ENCODE measurements at regions not wholly inside any gene's neighbourhood (a gene's known extent, or its start where the extent isn't known, plus 50 kb on each side); places are given as distances from the start of the nearest gene placed in this dataset.
"Not testable (repeated sequence)": the region's sequence is repeated elsewhere in the genome, so short reads cannot be mapped to it uniquely, and the experiment has no call there.

DNA sequence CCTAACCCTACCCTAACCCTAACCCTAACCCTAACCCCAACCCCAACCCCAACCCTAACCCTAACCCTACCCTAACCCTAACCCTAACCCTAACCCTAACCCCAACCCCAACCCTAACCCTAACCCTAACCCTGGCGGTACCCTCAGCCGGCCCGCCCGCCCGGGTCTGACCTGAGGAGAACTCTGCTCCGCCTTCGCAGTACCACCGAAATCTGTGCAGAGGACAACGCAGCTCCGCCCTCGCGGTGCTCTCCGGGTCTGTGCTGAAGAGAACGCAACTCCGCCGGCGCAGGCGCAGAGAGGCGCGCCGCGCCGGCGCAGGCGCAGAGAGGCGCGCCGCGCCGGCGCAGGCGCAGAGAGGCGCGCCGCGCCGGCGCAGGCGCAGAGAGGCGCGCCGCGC, 56.1 kb upstream of the IQSEC3 start:
- not testable (repeated sequence) for DNase-seq (ENCODE audit: low spot score)

DNA sequence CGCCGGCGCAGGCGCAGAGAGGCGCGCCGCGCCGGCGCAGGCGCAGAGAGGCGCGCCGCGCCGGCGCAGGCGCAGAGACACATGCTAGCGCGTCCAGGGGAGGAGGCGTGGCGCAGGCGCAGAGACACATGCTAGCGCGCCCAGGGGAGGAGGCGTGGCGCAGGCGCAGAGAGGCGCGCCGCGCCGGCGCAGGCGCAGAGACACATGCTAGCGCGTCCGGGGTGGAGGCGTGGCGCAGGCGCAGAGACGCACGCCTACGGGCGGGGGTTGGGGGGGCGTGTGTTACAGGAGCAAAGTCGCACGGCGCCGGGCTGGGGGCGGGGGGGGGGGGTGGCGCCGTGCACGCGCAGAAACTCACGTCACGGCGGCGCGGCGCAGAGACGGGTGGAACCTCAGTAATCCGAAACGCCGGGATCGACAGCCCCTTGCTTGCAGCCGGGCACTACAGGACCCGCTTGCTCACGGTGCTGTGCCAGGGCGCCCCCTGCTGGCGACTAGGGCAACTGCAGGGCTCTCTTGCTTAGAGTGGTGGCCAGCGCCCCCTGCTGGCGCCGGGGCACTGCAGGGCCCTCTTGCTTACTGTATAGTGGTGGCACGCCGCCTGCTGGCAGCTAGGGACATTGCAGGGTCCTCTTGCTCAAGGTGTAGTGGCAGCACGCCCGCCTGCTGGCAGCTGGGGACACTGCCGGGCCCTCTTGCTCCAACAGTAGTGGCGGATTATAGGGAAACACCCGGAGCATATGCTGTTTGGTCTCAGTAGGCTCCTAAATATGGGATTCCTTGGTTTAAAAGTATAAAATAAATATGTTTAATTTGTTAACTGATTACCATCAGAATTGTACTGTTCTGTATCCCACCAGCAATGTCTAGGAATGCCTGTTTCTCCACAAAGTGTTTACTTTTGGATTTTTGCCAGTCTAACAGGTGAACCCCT, 55.4 kb upstream of the IQSEC3 start:
- not testable (repeated sequence) for DNase-seq (ENCODE audit: low spot score)

DNA sequence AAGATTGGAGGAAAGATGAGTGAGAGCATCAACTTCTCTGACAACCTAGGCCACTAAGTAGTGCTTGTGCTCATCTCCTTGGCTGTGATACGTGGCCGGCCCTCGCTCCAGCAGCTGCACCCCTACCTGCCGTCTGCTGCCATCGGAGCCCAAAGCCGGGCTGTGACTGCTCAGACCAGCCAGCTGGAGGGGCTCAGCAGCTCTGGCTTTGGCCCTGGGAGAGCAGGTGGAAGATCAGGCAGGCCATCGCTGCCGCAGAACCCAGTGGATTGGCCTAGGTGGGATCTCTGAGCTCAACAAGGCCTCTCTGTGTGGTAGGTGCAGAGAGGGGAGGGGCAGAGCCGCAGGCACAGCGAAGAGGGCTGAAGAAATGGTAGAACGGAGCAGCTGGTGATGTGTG, 54.3 kb upstream of the IQSEC3 start:
- DNase-seq (ENCODE audit: low spot score): not testable (repeated sequence)

DNA sequence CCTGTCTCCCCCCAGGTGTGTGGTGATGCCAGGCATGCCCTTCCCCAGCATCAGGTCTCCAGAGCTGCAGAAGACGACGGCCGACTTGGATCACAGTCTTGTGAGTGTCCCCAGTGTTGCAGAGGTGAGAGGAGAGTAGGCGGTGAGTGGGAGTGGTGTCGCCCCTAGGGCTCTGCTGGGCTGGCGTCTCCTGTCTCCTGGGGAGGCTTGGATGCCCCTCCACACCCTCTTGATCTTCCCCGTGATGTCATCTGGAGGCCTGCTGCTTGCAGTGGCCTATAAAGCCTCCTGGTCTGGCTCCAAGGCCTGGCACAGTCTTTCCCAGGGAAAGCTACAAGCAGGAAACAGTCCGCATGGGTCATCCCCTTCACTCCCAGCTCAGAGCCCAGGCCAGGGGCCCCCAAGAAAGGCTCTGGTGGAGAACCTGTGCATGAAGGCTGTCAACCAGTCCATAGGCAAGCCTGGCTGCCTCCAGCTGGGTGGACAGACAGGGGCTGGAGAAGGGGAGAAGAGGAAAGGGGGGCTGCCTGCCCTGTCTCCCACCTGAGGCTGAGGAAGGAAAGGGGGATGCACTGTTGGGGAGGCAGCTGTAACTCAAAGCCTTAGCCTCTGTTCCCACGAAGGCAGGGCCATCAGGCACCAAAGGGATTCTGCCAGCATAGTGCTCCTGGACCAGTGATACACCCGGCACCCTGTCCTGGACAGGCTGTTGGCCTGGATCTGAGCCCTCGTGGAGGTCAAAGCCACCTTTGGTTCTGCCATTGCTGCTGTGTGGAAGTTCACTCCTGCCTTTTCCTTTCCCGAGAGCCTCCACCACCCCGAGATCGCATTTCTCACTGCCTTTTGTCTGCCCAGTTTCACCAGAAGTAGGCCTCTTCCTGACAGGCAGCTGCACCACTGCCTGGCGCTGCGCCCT, 53.6 kb upstream of the IQSEC3 start:
- peak; percentile 38 for DNase-seq (ENCODE audit: low spot score)

DNA sequence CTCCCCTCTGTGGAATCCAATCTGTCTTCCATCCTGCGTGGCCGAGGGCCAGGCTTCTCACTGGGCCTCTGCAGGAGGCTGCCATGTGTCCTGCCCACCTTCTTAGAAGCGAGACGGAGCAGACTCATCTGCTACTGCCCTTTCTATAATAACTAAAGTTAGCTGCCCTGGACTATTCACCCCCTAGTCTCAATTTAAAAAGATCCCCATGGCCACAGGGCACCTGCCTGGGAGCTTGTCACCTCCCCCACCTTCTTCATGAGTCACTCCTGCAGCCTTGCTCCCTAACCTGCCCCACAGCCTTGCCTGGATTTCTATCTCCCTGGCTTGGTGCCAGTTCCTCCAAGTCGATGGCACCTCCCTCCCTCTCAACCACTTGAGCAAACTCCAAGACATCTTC, 52.7 kb upstream of the IQSEC3 start:
- DNase-seq (ENCODE audit: low spot score): not testable (repeated sequence)

DNA sequence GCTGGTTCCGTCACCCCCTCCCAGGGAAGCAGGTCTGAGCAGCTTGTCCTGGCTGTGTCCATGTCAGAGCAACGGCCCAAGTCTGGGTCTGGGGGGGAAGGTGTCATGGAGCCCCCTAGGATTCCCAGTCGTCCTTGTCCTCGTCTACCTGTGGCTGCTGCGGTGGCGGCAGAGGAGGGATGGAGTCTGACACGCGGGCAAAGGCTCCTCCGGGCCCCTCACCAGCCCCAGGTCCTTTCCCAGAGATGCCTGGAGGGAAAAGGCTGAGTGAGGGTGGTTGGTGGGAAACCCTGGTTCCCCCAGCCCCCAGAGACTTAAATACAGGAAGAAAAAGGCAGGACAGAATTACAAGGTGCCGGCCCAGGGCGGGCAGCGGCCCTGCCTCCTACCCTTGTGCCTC, 51.9 kb upstream of the IQSEC3 start:
- DNase-seq (ENCODE audit: low spot score): not testable (repeated sequence)

DNA sequence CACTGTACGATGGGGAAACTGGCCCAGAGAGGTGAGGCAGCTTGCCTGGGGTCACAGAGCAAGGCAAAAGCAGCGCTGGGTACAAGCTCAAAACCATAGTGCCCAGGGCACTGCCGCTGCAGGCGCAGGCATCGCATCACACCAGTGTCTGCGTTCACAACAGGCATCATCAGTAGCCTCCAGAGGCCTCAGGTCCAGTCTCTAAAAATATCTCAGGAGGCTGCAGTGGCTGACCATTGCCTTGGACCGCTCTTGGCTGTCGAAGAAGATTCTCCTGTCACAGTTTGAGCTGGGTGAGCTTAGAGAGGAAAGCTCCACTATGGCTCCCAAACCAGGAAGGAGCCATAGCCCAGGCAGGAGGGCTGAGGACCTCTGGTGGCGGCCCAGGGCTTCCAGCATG, 51.2 kb upstream of the IQSEC3 start:
- DNase-seq (ENCODE audit: low spot score): not testable (repeated sequence)

DNA sequence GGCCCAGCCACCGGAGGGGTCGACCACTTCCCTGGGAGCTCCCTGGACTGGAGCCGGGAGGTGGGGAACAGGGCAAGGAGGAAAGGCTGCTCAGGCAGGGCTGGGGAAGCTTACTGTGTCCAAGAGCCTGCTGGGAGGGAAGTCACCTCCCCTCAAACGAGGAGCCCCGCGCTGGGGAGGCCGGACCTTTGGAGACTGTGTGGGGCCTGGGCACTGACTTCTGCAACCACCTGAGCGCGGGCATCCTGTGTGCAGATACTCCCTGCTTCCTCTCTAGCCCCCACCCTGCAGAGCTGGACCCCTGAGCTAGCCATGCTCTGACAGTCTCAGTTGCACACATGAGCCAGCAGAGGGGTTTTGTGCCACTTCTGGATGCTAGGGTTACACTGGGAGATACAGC, 50.5 kb upstream of the IQSEC3 start:
- not testable (repeated sequence) for DNase-seq (ENCODE audit: low spot score)

DNA sequence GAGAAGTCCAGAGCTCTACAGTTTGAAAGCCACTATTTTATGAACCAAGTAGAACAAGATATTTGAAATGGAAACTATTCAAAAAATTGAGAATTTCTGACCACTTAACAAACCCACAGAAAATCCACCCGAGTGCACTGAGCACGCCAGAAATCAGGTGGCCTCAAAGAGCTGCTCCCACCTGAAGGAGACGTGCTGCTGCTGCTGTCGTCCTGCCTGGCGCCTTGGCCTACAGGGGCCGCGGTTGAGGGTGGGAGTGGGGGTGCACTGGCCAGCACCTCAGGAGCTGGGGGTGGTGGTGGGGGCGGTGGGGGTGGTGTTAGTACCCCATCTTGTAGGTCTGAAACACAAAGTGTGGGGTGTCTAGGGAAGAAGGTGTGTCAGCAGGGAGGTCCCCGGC, 50.0 kb upstream of the IQSEC3 start:
- DNase-seq (ENCODE audit: low spot score): not testable (repeated sequence)
